NB4 (cell line): ENCODE measurements at regions not wholly inside any gene's neighbourhood (a gene's known extent, or its start where the extent isn't known, plus 50 kb on each side); places are given as distances from the start of the nearest gene placed in this dataset.

Experiments used
- POLR2A ChIP-seq: IDR thresholded peaks from 2 replicates; pipeline ENCODE4 v1.6.1; 2011; ENCODE audit warnings: mild to moderate bottlenecking; ENCODE audit not compliant: insufficient read length; ENCODE audit errors: extremely low read depth
- TF ChIP-seq, protein P1 (sequence below): IDR thresholded peaks from one replicate; pipeline ENCODE4 v1.5.1; 2012; ENCODE audit warnings: low read depth, low read length
- TF ChIP-seq, protein P2 (sequence below): IDR thresholded peaks from 2 replicates; pipeline ENCODE4 v1.6.1; 2011; ENCODE audit warnings: low read depth, low read length

DNA sequence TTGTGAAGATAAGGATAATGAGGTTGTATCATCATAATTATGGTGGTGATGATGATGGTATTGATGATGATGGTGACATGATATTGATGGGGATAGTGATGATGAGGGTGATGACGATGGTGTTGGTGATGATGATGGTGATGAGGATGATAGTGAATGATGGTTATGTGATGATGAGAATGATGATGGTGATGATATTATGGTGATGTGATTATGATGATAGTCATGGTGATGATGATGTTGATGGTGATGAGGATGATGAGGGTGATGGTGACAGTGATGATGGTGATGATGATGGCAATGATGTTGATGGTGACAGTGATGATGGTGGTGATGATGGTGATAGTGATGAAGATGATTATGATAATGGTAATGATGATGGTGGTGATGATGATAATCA lies 299.9 kb upstream of the ADARB2 start:
- TF ChIP-seq, protein P1, sequence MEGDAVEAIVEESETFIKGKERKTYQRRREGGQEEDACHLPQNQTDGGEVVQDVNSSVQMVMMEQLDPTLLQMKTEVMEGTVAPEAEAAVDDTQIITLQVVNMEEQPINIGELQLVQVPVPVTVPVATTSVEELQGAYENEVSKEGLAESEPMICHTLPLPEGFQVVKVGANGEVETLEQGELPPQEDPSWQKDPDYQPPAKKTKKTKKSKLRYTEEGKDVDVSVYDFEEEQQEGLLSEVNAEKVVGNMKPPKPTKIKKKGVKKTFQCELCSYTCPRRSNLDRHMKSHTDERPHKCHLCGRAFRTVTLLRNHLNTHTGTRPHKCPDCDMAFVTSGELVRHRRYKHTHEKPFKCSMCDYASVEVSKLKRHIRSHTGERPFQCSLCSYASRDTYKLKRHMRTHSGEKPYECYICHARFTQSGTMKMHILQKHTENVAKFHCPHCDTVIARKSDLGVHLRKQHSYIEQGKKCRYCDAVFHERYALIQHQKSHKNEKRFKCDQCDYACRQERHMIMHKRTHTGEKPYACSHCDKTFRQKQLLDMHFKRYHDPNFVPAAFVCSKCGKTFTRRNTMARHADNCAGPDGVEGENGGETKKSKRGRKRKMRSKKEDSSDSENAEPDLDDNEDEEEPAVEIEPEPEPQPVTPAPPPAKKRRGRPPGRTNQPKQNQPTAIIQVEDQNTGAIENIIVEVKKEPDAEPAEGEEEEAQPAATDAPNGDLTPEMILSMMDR = no peak
- TF ChIP-seq, protein P2, sequence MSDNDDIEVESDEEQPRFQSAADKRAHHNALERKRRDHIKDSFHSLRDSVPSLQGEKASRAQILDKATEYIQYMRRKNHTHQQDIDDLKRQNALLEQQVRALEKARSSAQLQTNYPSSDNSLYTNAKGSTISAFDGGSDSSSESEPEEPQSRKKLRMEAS = no peak
- TF ChIP-seq POLR2A = no peak
